ENCODE measurements at regions not wholly inside any gene's neighbourhood (a gene's known extent, or its start where the extent isn't known, plus 50 kb on each side); places are given as distances from the start of the nearest gene placed in this dataset.

DNA sequence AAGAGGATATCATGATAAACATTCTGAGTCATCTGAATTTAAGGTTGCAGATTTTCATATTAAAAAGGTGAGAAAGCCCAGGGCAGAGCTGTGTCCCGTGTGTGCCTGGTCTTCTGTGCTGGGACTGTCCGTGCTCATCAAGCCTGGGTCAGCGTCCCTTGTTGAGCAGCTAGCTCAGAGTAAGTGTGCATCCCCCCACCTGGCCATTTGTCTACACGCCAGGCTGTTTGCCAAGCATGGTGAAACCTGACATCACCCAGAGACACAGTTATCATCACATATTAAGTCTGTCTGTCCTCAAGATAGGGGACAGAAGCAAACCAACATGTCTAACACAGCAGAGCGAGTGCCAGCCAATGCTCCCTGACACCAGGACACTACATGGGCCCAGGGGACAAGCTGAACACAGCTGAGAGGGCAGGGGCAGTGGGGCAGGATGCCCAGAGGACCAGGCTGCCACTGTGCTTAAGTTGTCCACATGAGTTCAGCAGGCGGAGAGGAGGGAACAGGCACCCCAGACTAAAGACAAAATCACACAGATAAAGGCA is 57.9 kb upstream of the CNEP1R1 start:
- TF ChIP-seq, protein P1, sequence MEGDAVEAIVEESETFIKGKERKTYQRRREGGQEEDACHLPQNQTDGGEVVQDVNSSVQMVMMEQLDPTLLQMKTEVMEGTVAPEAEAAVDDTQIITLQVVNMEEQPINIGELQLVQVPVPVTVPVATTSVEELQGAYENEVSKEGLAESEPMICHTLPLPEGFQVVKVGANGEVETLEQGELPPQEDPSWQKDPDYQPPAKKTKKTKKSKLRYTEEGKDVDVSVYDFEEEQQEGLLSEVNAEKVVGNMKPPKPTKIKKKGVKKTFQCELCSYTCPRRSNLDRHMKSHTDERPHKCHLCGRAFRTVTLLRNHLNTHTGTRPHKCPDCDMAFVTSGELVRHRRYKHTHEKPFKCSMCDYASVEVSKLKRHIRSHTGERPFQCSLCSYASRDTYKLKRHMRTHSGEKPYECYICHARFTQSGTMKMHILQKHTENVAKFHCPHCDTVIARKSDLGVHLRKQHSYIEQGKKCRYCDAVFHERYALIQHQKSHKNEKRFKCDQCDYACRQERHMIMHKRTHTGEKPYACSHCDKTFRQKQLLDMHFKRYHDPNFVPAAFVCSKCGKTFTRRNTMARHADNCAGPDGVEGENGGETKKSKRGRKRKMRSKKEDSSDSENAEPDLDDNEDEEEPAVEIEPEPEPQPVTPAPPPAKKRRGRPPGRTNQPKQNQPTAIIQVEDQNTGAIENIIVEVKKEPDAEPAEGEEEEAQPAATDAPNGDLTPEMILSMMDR (conservative IDR thresholded peaks at IDR 0.05), result no peak
- H3K27ac ChIP-seq, result no peak overlapping the region

DNA sequence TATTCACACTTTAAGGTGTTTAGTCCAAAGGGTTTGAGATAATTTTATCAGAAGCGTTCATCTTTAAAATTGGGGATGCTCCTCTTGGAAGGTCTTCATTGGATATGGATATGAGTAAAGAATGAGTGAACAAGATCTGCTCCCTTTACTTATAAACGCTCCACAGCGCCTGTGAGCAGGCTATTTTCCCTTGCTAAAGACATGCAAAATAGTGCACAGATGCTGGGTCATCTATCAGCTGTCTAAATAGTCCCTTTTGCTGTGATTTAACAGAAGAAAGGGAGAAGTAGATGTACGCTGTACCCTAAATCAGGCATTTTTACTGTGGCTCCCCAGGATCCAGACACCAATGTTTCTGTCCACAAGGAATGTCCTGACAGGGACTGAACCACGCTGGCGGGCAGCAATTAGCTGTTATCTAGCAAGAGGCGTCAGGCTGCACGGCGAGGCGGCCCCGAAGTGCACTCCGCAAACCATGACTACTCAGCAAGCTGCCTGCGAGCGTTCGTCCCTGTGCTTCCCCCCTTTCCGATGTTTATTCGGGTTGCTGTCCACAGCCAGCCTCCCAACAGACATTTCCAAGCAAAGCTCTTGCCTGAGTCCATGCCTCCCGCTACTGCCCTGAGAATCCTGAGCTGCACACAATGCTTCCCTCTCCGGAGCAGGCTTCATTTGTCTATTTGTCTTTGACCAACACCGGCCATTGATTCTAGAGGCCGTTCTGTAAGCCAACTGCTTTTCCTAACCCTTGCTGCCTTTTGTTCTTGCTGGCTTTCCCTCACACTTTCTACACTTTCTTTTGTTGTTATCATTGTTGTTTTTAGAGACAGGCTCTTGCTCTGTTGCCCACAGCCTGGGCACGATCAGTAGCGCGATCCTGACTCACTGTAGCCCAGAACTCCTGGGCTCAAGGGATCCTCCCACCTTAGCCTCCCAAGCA is 55.7 kb upstream of the CNEP1R1 start:
- TF ChIP-seq, protein P1 (conservative IDR thresholded peaks at IDR 0.05), result no peak
- no peak overlapping the region for H3K27ac ChIP-seq

DNA sequence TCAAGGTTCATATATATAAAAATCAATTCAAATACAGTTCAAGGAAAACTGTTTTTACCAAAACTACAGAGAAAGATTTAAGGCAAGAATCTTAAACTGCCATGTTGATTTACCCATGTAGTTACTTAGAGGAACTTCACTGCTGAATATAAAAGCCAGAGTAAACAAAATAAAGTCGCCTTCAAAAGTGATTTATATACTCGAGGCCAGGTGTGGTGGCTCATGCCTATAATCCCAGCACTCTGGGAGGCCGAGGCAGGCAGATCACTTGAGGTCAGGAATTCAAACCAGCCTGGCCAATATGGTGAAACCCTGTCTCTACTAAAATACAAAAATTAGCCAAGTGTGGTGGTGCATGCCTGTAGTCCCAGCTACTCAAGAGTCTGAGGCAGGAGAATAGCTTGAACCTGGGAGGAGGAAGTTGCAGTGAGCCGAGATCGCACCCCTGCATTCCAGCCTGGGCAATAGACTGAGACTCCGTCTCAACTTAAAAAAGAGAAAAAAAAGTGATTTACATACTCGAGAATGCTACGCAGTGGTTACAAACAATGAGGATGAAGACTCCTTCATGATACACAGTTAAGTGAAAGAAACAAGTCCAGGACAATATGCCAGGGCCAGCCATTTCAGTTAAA is 54.1 kb upstream of the CNEP1R1 start:
- TF ChIP-seq, protein P1 (conservative IDR thresholded peaks at IDR 0.05), result no peak
- peak overlapping the region; percentile 35; the same call in 1 of the 2 replicates for H3K27ac ChIP-seq

DNA sequence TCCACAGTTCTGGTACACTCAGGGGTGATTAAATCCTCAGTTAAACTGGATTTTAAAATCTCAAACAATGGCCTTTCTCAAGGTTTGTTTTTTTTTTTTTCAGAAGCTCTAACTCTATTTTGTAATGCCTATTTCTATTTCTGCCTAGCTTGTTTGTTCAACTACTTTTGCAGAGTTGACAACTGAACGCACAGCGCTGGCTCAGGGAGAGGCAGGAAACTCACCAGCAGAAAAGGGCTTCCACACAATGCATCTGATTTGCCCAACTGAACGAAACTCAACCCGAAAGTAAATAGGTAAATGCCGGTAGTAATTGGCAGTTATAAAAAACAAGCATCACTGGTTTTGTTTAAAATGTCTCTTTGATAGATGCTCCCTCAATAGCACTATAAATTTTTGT is 52.7 kb upstream of the CNEP1R1 start:
- TF ChIP-seq, protein P1 (conservative IDR thresholded peaks at IDR 0.05), result no peak
- H3K27ac ChIP-seq, result no peak overlapping the region

DNA sequence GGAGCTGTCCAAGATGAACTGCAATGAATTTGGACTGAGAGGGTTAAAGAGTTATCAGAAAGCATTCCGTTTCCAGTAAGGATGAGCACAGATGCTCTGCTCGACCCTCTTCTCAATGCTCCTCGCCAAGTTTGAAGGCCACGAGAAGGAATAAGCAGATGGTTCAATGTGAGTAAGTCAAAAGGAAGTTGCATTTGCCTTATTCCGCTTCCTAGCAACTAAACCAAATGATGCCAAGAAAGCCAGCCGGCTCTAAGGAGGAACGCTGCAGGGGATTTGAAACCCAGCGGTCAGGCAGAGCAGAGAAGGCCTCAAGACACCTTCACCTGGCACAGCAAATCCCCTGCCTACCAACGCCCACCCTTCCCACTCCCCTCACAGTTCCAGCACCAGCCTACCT is 52.1 kb upstream of the CNEP1R1 start:
- TF ChIP-seq, protein P1 (conservative IDR thresholded peaks at IDR 0.05), result no peak
- H3K27ac ChIP-seq, result no peak overlapping the region

Data from VCaP (cell line).